K562 (cell line): ENCODE measurements at regions not wholly inside any gene's neighbourhood (a gene's known extent, or its start where the extent isn't known, plus 50 kb on each side); places are given as distances from the start of the nearest gene placed in this dataset.

ENCODE experiments used
- ATAC-seq: fragments of 200-7000 bp; cut with Tn5 transposase; 3 replicates; pipeline ENCODE4 v1.9.1; 2020; ENCODE audit warnings: moderate library complexity
- BruUV-seq: library from RNA; stranded (reverse); fragments of 400-500 nt; replicated peaks from 2 replicates; lab custom pipeline; 2021; lab: Mats Ljungman, UMichigan
- CTCF ChIA-PET: fragments of 300-600 bp; formaldehyde crosslinking; extraction: SDS; loops from one replicate; lab custom pipeline; 2021; ENCODE audit warnings: low intra/inter-chr PET ratio; lab: Yijun Ruan, JAX
- POLR2A ChIA-PET: fragments of 300-600, 350-650 bp; sonication (Branson Sonifier 250); formaldehyde crosslinking; extraction: SDS; loops from one replicate; lab custom pipeline; 2021; ENCODE audit warnings: antibody characterized with exemption, inconsistent platforms; lab: Yijun Ruan, JAX
- DNase-seq, 4 experiments: peaks; one replicate each; pipeline versions ENCODE4 v3.0.0 to v3.0.0-alpha.2; 2011 to 2018; ENCODE audit warnings: low spot score in 3 of 4, mixed read lengths in 3 of 4; ENCODE audit errors: extremely low read depth in 1 of 4
- FAIRE-seq: peaks from 2 replicates; lab custom pipeline; 2011; peaks lifted over from hg19 to GRCh38; lab: Jason Lieb, UNC
- H2AFZ ChIP-seq: 2 replicates; pipeline ENCODE4 v1.6.0; 2011; ENCODE audit warnings: low read depth, low read length, control low read depth, inconsistent platforms
- H3K27ac ChIP-seq: fragments of 200-600 bp; 3 replicates; pipeline ENCODE4 v1.8.0; 2011; ENCODE audit warnings: low read depth, mild to moderate bottlenecking, control low read depth, inconsistent platforms, low read length, moderate library complexity, mixed read lengths; ENCODE audit errors: extremely low read depth
- H3K27me3 ChIP-seq, 2 experiments: fragments of 300-600 bp in 1 of 2; 2 replicates in 1 of 2; 3 replicates in 1 of 2; pipeline versions ENCODE4 v1.6.0 to v1.8.0; 2011; ENCODE audit warnings: inconsistent platforms in 2 of 2, low read length in 2 of 2, mild to moderate bottlenecking in 1 of 2, mixed read lengths in 1 of 2, moderate library complexity in 1 of 2; ENCODE audit not compliant: control insufficient read depth in 2 of 2, insufficient read depth in 2 of 2
- H3K36me3 ChIP-seq: fragments of 300-600 bp; 3 replicates; pipeline ENCODE4 v1.8.0; 2011; ENCODE audit warnings: mild to moderate bottlenecking, low read length, inconsistent platforms; ENCODE audit not compliant: control insufficient read depth, insufficient read depth
- H3K4me1 ChIP-seq, 2 experiments: fragments of 200-600 bp in 1 of 2; replicated peaks in 1 of 2; 2 replicates in 1 of 2; 3 replicates in 1 of 2; pipeline versions ENCODE4 v1.5.1 to v1.8.0; 2011; ENCODE audit warnings: inconsistent platforms in 2 of 2, low read length in 2 of 2, mild to moderate bottlenecking in 1 of 2, mixed read lengths in 1 of 2, moderate library complexity in 1 of 2; ENCODE audit not compliant: control insufficient read depth in 2 of 2, insufficient read depth in 2 of 2
- H3K4me2 ChIP-seq: 2 replicates; pipeline ENCODE4 v1.6.1; 2011; ENCODE audit warnings: low read length, control low read depth, inconsistent platforms, mixed read lengths; ENCODE audit not compliant: insufficient read depth
- H3K4me3 ChIP-seq: fragments of 200-600 bp; sonication (generic), shearing (Covaris generic); 2 replicates; pipeline ENCODE4 v1.5.1; 2016; ENCODE audit warnings: control low read depth, inconsistent platforms
- H3K79me2 ChIP-seq: fragments of 200-600 bp; 3 replicates; pipeline ENCODE4 v1.8.0; 2011; ENCODE audit warnings: low read length, inconsistent platforms; ENCODE audit not compliant: control insufficient read depth, insufficient read depth
- H3K9ac ChIP-seq, 2 experiments: 2 replicates each; pipeline versions ENCODE4 v1.6.0 to v1.6.1; 2011; ENCODE audit warnings: low read depth in 2 of 2, low read length in 2 of 2, control low read depth in 1 of 2, inconsistent platforms in 1 of 2, mild to moderate bottlenecking in 1 of 2, mixed read lengths in 1 of 2; ENCODE audit not compliant: insufficient read depth in 1 of 2
- H3K9me1 ChIP-seq: one replicate; pipeline ENCODE4 v1.6.0; 2011; ENCODE audit warnings: inconsistent platforms, mild to moderate bottlenecking, low read length, moderate library complexity; ENCODE audit not compliant: control insufficient read depth, insufficient read depth
- H3K9me3 ChIP-seq: replicated peaks from 2 replicates; pipeline ENCODE4 v1.5.1; 2011; ENCODE audit warnings: low read depth, low read length, inconsistent platforms; ENCODE audit not compliant: control insufficient read depth, insufficient read depth
- H4K20me1 ChIP-seq: replicated peaks from 2 replicates; pipeline ENCODE4 v1.6.1; 2011; ENCODE audit warnings: low read length, inconsistent platforms, mixed read lengths; ENCODE audit not compliant: control insufficient read depth, insufficient read depth
- BRD4 ChIP-seq: fragments of 200-600 bp; sonication (generic); IDR thresholded peaks from 2 replicates; pipeline ENCODE4 v1.6.1; 2017; ENCODE audit warnings: inconsistent platforms
- ERF ChIP-seq: fragments of 450-650 bp; formaldehyde crosslinking; IDR thresholded peaks from 2 replicates; pipeline ENCODE4 v1.4.0; 2020; ENCODE audit warnings: mild to moderate bottlenecking, mixed read lengths
- HES1 ChIP-seq: fragments of 450-650 bp; IDR thresholded peaks from 2 replicates; pipeline ENCODE4 v1.6.1; 2016; ENCODE audit warnings: low read depth, mild to moderate bottlenecking, moderate library complexity
- KDM5B ChIP-seq: fragments of 200-600 bp; sonication (generic); IDR thresholded peaks from 2 replicates; pipeline ENCODE4 v1.6.1; 2012; ENCODE audit warnings: low read depth, mild to moderate bottlenecking, moderate library complexity, low read length, control low read depth, inconsistent platforms; ENCODE audit not compliant: insufficient replicate concordance
- MXI1 ChIP-seq: IDR thresholded peaks from 2 replicates; pipeline ENCODE4 v1.6.1; 2011; ENCODE audit warnings: low read depth, mild to moderate bottlenecking, improper control_type of control experiment, low read length
- RBM39 ChIP-seq: fragments of 200-400 bp; formaldehyde crosslinking; optimal IDR thresholded peaks from 2 replicates; pipeline ENCODE3; 2018; ENCODE audit warnings: low read depth, low read length
- SMARCC2 ChIP-seq: fragments of 450-650 bp; IDR thresholded peaks from 2 replicates; pipeline ENCODE4 v1.6.1; 2017; ENCODE audit warnings: antibody characterized with exemption, moderate library complexity, mild to moderate bottlenecking, low read depth
- ZNF143 ChIP-seq: sonication (generic); formaldehyde crosslinking; IDR thresholded peaks from 2 replicates; pipeline ENCODE4 v1.9.0; 2022; ENCODE audit warnings: mild to moderate bottlenecking, missing genetic modification reagents
- ZNF3 ChIP-seq: fragments of 250-450 bp; sonication (Bioruptor Pico); IDR thresholded peaks from 2 replicates; pipeline ENCODE4 v1.5.0; 2021; ENCODE audit warnings: mild to moderate bottlenecking, moderate library complexity
- ZNF449 ChIP-seq: fragments of 250-450 bp; sonication (Bioruptor Pico); IDR thresholded peaks from 2 replicates; pipeline ENCODE4 v1.8.0; 2022; ENCODE audit warnings: moderate library complexity, mild to moderate bottlenecking, inconsistent platforms
- WGBS: fragments of 100-300 bp; shearing (Covaris generic); methylation state at CpG from one replicate; pipeline ENCODE4 v1.1.6; 2016; ENCODE audit warnings: low coverage, mixed read lengths; ENCODE audit not compliant: insufficient coverage; ENCODE audit errors: missing lambda C conversion rate; 5-methylcytosine and 5-hydroxymethylcytosine counted together
- in situ Hi-C: fragments of 300-500 bp; cut with MboI; formaldehyde crosslinking; loops from 4 replicates; pipeline ENCODE4 v1.15.0; 2018; ENCODE audit warnings: inconsistent platforms, mixed read lengths
- intact Hi-C: fragments of 100-400 bp; cut with micrococcal nuclease; formaldehyde crosslinking; loops from 2 replicates; pipeline ENCODE4 v1.14.2; 2022

- H3K79me2 ChIP-seq: no peaks in the 10 kb centered on the region
- H3K9me3 ChIP-seq: no peaks in the 10 kb centered on the region
- FAIRE-seq (no peak), ATAC-seq (no peak), DNase-seq (no peak)
- H3K4me2 ChIP-seq: no peak overlapping the region
- H3K9ac ChIP-seq: no peak overlapping the region
- POLR2A ChIA-PET: no interaction called here
- no peaks in the 10 kb centered on the region for H3K27me3 ChIP-seq
- CTCF ChIA-PET: no interaction called here
- H3K4me3 ChIP-seq: no peak overlapping the region
- H4K20me1 ChIP-seq: no peaks in the 10 kb centered on the region
- intact Hi-C loops: no loop called here
- H3K27ac ChIP-seq: no peak overlapping the region
- H2AFZ ChIP-seq: no peak overlapping the region
- in situ Hi-C loops: no loop called here
- H3K4me1 ChIP-seq: no peaks in the 10 kb centered on the region
- no TSS peak for BruUV-seq
- TF ChIP-seq HES1: no peak
- no peak for TF ChIP-seq SMARCC2
- TF ChIP-seq MXI1: no peak
- no peak for TF ChIP-seq RBM39
- no peak for TF ChIP-seq BRD4
- no peak for TF ChIP-seq ZNF143 (CRISPR knock-in tag)
- H3K9me1 ChIP-seq: no peaks in the 10 kb centered on the region
- whole genome bisulfite sequencing: 4% methylated on average over 5 of the region's 5 CpGs
- no peaks in the 10 kb centered on the region for H3K36me3 ChIP-seq
Observed at GRCh38 chr6:98041921-98042320, 758.9 kb upstream of the MMS22L start.

GRCh38 chr6:98044151-98044561 lies 761.1 kb upstream of the MMS22L start:
- Histone ChIP-seq H3K4me1 (no peaks in the 10 kb centered on the region), H3K4me2 (no peak overlapping the region), H3K9me1 (no peaks in the 10 kb centered on the region), H3K9ac (no peak overlapping the region), H3K9me3 (no peaks in the 10 kb centered on the region), H4K20me1 (no peaks in the 10 kb centered on the region), H3K79me2 (no peaks in the 10 kb centered on the region), H2AFZ (no peak overlapping the region), H3K27me3 (no peaks in the 10 kb centered on the region), H3K4me3 (no peak overlapping the region), H3K27ac (no peak overlapping the region), H3K36me3 (no peaks in the 10 kb centered on the region)
- POLR2A ChIA-PET: no interaction called here
- ATAC-seq (no peak), DNase-seq (no peak), FAIRE-seq (no peak)
- CTCF ChIA-PET: no interaction called here
- no TSS peak for BruUV-seq
- intact Hi-C loops (no loop called here), in situ Hi-C loops (no loop called here)
- under 1% methylated on average over 7 of the region's 7 CpGs for WGBS
- TF ChIP-seq ZNF449 (no peak), ERF (no peak), KDM5B (no peak), ZNF3 (CRISPR knock-in tag) (no peak)
